ENCODE measurements at regions not wholly inside any gene's neighbourhood (a gene's known extent, or its start where the extent isn't known, plus 50 kb on each side); places are given as distances from the start of the nearest gene placed in this dataset.

GRCh38 chr6:119736296-119737021 is 386.9 kb upstream of the MAN1A1 start:
- Histone ChIP-seq H2AFZ (ENCODE audit: low read depth) (no peak overlapping the region), H3K27me3 (ENCODE audit: insufficient read depth) (no peaks in the 10 kb centered on the region), H3K36me3 (replicated peaks in 1 of 2; ENCODE audit: control insufficient read depth in 1 of 2, insufficient read depth in 2 of 2, low read length in 1 of 2) (no peaks in the 10 kb centered on the region), H4K20me1 (ENCODE audit: insufficient read depth) (no peaks in the 10 kb centered on the region), H3K27ac (ENCODE audit: low read depth in 2 of 2, low read length in 1 of 2) (no peak overlapping the region), H3K9ac (no peak overlapping the region), H3F3A (replicated peaks; ENCODE audit: insufficient read depth) (no peaks in the 10 kb centered on the region), H3K9me2 (no peaks in the 10 kb centered on the region), H3K79me2 (ENCODE audit: insufficient read depth) (no peaks in the 10 kb centered on the region), H3K4me2 (no peak overlapping the region), H3K9me3 (no peaks in the 10 kb centered on the region), H3K4me3 (ENCODE audit: low read depth in 2 of 2, low read length in 1 of 2) (no peak overlapping the region), H3K4me1 (ENCODE audit: control insufficient read depth in 1 of 2, insufficient read depth in 2 of 2, low read depth in 1 of 2, low read length in 1 of 2) (peaks cover 0 to 4% of the 10 kb centered on the region in 2 experiments; a peak in 1 of 4 replicates)
- CTCF ChIA-PET, result interaction anchor here (1.5 kb wide), 1 partner anchor 587 kb away, joined by 6 read pairs; no protein-coding TSS in a partner anchor
- TF ChIP-seq, protein P1, sequence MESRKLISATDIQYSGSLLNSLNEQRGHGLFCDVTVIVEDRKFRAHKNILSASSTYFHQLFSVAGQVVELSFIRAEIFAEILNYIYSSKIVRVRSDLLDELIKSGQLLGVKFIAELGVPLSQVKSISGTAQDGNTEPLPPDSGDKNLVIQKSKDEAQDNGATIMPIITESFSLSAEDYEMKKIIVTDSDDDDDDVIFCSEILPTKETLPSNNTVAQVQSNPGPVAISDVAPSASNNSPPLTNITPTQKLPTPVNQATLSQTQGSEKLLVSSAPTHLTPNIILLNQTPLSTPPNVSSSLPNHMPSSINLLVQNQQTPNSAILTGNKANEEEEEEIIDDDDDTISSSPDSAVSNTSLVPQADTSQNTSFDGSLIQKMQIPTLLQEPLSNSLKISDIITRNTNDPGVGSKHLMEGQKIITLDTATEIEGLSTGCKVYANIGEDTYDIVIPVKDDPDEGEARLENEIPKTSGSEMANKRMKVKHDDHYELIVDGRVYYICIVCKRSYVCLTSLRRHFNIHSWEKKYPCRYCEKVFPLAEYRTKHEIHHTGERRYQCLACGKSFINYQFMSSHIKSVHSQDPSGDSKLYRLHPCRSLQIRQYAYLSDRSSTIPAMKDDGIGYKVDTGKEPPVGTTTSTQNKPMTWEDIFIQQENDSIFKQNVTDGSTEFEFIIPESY (IDR thresholded peaks at IDR 0.05; ENCODE audit: borderline replicate concordance, low read depth), result no peak
- TF ChIP-seq, protein P2, sequence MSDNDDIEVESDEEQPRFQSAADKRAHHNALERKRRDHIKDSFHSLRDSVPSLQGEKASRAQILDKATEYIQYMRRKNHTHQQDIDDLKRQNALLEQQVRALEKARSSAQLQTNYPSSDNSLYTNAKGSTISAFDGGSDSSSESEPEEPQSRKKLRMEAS (IDR thresholded peaks at IDR 0.05; ENCODE audit: low read depth), result no peak
- no peak for TF ChIP-seq TEAD4 (IDR thresholded peaks at IDR 0.05; ENCODE audit: borderline replicate concordance, insufficient read depth)
- TF ChIP-seq SIN3A (IDR thresholded peaks at IDR 0.05; ENCODE audit: borderline replicate concordance, low read depth, low read length), result no peak
- TF ChIP-seq, protein P3, sequence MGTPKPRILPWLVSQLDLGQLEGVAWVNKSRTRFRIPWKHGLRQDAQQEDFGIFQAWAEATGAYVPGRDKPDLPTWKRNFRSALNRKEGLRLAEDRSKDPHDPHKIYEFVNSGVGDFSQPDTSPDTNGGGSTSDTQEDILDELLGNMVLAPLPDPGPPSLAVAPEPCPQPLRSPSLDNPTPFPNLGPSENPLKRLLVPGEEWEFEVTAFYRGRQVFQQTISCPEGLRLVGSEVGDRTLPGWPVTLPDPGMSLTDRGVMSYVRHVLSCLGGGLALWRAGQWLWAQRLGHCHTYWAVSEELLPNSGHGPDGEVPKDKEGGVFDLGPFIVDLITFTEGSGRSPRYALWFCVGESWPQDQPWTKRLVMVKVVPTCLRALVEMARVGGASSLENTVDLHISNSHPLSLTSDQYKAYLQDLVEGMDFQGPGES (IDR thresholded peaks at IDR 0.05; ENCODE audit: low read depth, low read length), result no peak
- no peak for TF ChIP-seq JUND (IDR thresholded peaks at IDR 0.05)
- TF ChIP-seq NRF1 (IDR thresholded peaks at IDR 0.05; ENCODE audit: low read depth, low read length), result no peak
- TF ChIP-seq FOXM1 (IDR thresholded peaks at IDR 0.05; ENCODE audit: low read depth), result no peak
- no peak for TF ChIP-seq NFIC (IDR thresholded peaks at IDR 0.05; ENCODE audit: borderline replicate concordance)
- no peak for TF ChIP-seq YY1 (IDR thresholded peaks at IDR 0.05; ENCODE audit: low read depth)
- TF ChIP-seq TAF1 (IDR thresholded peaks at IDR 0.05; ENCODE audit: borderline replicate concordance, low read depth, low read length), result no peak
- TF ChIP-seq FOXJ3 (CRISPR knock-in tag; IDR thresholded peaks at IDR 0.05), result no peak
- no peak for TF ChIP-seq EP300 (IDR thresholded peaks at IDR 0.05; ENCODE audit: borderline replicate concordance in 1 of 2, low read depth in 1 of 2, low read length in 1 of 2)
- TF ChIP-seq, protein P4, sequence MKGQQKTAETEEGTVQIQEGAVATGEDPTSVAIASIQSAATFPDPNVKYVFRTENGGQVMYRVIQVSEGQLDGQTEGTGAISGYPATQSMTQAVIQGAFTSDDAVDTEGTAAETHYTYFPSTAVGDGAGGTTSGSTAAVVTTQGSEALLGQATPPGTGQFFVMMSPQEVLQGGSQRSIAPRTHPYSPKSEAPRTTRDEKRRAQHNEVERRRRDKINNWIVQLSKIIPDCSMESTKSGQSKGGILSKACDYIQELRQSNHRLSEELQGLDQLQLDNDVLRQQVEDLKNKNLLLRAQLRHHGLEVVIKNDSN (IDR thresholded peaks at IDR 0.05; ENCODE audit: borderline replicate concordance, low read depth), result no peak
- no peak for TF ChIP-seq RFX5 (IDR thresholded peaks at IDR 0.05; ENCODE audit: low read length)
- no peak for TF ChIP-seq MEF2A (IDR thresholded peaks at IDR 0.05; ENCODE audit: borderline replicate concordance, low read depth)
- no peak for DNase-seq
- WGBS (ENCODE audit: low lambda C conversion rate), result 62% methylated on average over 4 of the region's 4 CpGs
- POLR2A ChIA-PET, result no interaction called here
